Lower lobe of right lung (tissue), 2 donors: ENCODE measurements at regions not wholly inside any gene's neighbourhood (a gene's known extent, or its start where the extent isn't known, plus 50 kb on each side); places are given as distances from the start of the nearest gene placed in this dataset.
A peak's percentile ranks its signal among the peaks of the same experiment; 100 is the strongest.
"Not testable (repeated sequence)": the region's sequence is repeated elsewhere in the genome, so short reads cannot be mapped to it uniquely, and the experiment has no call there.

Source experiments
- ATAC-seq, 2 donors: fragments of 200-7000 bp; cut with Tn5 transposase; one replicate each; pipeline ENCODE4 v1.9.1; 2020 to 2022; ENCODE audit warnings: mild to moderate bottlenecking in 2 of 2, moderate library complexity in 2 of 2
- DNase-seq: peaks from one replicate; pipeline ENCODE4 v3.0.0-alpha.2; 2020
- H3K27ac ChIP-seq: fragments of 200-600 bp; one replicate; pipeline ENCODE4 v1.8.0; 2022
- H3K27me3 ChIP-seq: fragments of 200-600 bp; one replicate; pipeline ENCODE4 v1.8.0; 2022; ENCODE audit warnings: low read depth
- H3K36me3 ChIP-seq: fragments of 200-600 bp; one replicate; pipeline ENCODE4 v1.8.0; 2022; ENCODE audit warnings: mild to moderate bottlenecking
- H3K4me1 ChIP-seq: fragments of 200-600 bp; one replicate; pipeline ENCODE4 v1.8.0; 2022
- H3K4me3 ChIP-seq: fragments of 200-600 bp; one replicate; pipeline ENCODE4 v1.8.0; 2022; ENCODE audit warnings: mild to moderate bottlenecking
- H3K9me3 ChIP-seq: fragments of 200-600 bp; one replicate; pipeline ENCODE4 v1.8.0; 2022
- intact Hi-C: fragments of 100-400 bp; cut with DNase I; formaldehyde crosslinking; loops from one replicate; pipeline ENCODE4 v1.11.0; 2022
- donor health status: DM: no; HTN: yes; CAD: no; lungs with severe emphysema.

DNA sequence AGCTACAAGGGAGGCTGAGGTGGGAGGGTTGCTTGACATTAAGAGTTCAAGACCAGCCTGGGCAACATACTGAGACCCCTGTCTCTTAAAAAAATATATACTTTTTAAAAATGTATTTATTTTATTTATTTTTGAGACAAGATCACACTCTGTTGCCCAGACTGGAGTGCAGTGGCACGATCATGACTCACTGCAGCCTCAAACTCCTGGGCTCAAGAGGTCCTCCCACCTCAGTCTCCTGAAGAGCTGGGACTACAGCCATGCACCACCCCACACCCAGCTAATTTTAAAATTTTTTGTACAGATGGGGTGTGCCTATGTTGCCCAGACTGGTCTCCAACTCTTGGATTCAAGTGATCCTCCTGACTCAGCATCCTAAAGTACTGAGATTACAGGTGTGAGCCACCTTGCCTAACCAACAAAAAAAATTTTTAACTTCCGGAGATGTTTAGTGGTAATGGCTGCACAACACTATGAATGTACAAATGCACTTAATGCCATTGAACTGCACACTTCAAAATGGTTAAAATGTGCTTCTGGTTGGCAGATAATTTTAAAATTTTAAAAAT lies 288.5 kb downstream of the GOLGA6L6 start:
- DNase-seq, H3K27ac ChIP-seq, H3K27me3 ChIP-seq, ATAC-seq, H3K4me3 ChIP-seq, H3K9me3 ChIP-seq, H3K4me1 ChIP-seq, intact Hi-C loops, H3K36me3 ChIP-seq: not testable (repeated sequence)

DNA sequence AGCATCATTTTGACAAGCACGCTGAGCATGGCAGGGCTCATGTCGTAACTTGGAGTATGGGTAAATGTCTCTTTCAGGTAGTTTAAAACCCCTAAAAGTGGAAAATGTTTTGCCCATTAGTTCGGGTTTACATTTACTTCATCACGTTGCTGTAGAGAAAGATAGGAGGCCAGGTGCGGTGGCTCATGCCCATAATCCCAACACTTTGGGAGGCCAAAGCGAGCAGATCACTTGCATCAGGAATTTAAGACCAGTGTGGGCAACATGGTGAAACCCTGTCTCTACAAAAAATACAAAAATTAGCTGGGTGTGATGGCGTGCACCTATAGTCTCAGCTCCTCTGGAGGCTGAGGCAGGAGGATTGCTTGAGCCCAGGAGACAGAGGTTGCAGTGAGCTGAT lies 289.6 kb downstream of the GOLGA6L6 start:
- ATAC-seq, H3K4me3 ChIP-seq, H3K36me3 ChIP-seq, intact Hi-C loops, DNase-seq, H3K9me3 ChIP-seq, H3K27me3 ChIP-seq, H3K27ac ChIP-seq, H3K4me1 ChIP-seq: not testable (repeated sequence)

DNA sequence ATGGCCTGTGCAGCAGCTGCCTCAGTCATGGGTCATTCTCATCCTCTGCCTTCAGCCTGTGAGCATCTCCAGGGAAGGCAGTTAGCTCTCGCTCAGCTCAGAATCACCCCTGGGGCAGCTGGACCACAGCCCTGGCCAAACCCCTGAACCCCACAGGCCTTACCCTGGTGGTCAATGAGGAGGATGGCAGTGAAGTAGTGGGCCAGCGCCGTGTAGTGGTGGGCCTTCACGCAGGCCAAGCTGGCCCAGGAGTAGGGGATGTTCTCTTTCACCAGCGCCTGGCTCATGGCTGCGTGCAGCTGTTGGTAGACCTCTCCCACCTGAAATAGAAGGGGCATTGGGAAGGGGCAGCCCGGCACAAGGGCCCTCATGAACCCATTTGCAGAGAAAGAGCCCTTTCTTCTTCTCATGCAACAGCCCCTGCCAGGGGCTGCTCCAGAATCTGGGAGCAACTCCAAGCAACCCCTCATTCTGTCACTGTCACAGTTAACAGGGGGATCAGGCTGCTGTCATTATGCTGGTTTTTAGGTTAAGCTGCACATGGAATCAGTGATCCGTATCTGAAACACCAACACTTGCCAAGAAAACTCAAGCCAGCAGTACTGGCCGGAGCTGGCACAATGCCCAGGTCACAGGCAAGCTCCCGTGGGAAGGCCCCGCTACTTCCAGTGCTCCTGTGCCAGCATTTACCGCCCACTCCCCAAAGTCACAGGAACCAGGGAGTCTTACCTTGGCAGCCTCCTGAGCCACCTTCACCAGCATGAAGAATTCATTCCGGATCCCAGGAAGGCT lies 290.2 kb downstream of the GOLGA6L6 start:
- H3K27ac ChIP-seq, H3K9me3 ChIP-seq, H3K36me3 ChIP-seq, intact Hi-C loops, H3K27me3 ChIP-seq, DNase-seq, H3K4me1 ChIP-seq, H3K4me3 ChIP-seq: not testable (repeated sequence)
- ATAC-seq = peak in 1 of 2 donors; percentile 14

DNA sequence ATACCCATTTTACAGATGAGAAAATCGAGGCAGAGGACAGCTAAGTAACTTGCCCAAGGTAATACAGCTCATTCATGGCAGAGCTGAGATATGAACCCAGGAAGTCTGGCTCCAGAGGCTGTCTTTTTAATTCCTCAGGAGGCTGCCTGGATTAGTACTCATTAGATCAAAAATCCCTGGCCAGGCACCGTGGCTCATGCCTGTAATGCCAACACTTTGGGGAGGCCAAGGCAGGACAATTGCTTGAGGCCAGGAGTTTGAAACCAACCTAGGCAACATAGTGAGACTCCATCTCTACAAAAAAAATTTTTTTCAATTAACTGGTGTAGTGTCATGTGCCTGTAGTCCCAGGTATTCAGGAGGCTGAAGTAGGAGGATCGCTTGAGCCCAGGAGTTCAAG lies 291.4 kb downstream of the GOLGA6L6 start:
- DNase-seq, intact Hi-C loops, H3K9me3 ChIP-seq: not testable (repeated sequence)

DNA sequence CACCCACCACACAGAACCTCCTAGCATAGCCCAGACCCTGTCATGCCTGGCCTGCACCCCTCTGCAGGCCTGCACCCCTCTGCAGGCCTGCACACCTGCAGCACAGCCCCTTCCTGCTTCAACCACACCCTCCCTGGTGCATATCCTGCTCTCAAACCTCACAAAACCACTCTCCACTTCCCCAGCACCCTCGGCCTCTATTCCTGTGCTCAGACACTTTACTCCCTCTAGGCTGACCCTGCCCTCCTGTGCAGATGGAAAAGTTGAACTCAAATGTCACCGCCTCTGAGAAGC lies 292.0 kb downstream of the GOLGA6L6 start:
- peak in 1 of 2 donors; percentile 6 for ATAC-seq
- intact Hi-C loops = not testable (repeated sequence)

More for the DNA sequence above, 291.4 kb downstream of the GOLGA6L6 start:
- not testable (repeated sequence) for H3K27me3 ChIP-seq, H3K4me3 ChIP-seq, H3K27ac ChIP-seq, ATAC-seq, H3K36me3 ChIP-seq, H3K4me1 ChIP-seq

DNA sequence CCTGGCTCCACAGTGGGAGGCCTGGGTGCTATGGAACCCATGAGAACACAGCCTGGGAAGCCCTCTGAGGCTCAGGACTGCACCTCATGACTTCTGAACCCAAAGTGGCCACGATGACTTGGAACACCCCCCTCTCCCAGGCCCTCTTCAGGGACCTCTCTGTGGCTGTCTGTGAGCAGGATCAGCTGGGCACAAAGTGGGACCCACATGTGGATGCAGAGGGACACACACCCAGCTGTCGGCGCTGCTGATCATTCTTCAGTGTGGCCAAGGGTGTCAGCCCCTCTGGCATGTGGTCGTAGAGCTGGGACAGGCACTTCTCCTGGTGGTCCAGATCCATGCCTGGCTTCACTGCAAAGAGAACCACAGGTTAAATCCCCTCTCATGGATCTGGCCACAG lies 293.2 kb downstream of the GOLGA6L6 start:
- intact Hi-C loops, ATAC-seq, H3K9me3 ChIP-seq, H3K27me3 ChIP-seq, H3K4me3 ChIP-seq, H3K27ac ChIP-seq, DNase-seq, H3K36me3 ChIP-seq, H3K4me1 ChIP-seq: not testable (repeated sequence)

More for the DNA sequence above, 292.0 kb downstream of the GOLGA6L6 start:
- not testable (repeated sequence) for DNase-seq, H3K27me3 ChIP-seq, H3K9me3 ChIP-seq, H3K27ac ChIP-seq, H3K4me1 ChIP-seq, H3K36me3 ChIP-seq, H3K4me3 ChIP-seq

DNA sequence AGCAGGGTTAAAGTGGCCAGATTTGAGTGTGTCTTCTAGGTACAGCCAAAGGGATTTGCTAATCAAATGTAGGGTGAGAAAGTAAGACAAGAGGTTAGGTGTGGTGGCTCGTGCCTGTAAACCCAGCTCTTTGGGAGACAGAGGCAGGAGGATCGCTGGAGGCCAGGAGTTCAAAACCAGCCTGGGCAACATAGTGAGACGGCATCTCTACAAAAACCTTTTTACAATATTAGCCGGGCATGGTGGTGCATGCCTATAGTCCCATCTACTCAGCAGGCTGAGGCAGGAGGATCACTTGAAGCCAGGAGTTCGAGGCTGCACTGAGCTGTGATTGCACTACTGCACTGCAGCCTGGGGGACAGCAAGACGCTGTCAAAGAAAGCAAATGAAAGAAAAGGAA lies 294.5 kb downstream of the GOLGA6L6 start:
- H3K4me3 ChIP-seq, H3K36me3 ChIP-seq, ATAC-seq, H3K27ac ChIP-seq, H3K27me3 ChIP-seq, intact Hi-C loops, DNase-seq, H3K9me3 ChIP-seq, H3K4me1 ChIP-seq: not testable (repeated sequence)

DNA sequence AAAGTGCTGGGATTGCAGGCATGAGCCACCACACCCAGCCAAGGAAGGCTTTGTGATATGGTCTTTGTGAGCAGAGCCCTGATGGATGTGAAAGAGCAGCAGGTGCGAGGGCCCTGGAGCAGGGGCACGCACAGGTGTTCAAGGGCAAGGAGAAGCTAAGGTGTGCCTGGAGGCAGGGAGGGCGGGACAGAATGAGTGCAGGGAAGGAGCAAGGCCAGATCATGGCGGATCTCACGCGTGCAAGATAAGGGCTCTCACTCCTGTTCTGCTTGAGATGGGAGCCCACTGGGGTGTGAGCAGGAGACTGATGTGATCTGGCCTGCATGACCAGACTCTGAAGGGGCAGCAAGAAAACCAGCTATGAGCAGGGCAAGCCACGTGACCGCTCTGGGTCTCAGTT lies 295.0 kb downstream of the GOLGA6L6 start:
- H3K27me3 ChIP-seq, intact Hi-C loops, H3K9me3 ChIP-seq, H3K4me3 ChIP-seq, DNase-seq, H3K36me3 ChIP-seq, H3K4me1 ChIP-seq, H3K27ac ChIP-seq, ATAC-seq: not testable (repeated sequence)

DNA sequence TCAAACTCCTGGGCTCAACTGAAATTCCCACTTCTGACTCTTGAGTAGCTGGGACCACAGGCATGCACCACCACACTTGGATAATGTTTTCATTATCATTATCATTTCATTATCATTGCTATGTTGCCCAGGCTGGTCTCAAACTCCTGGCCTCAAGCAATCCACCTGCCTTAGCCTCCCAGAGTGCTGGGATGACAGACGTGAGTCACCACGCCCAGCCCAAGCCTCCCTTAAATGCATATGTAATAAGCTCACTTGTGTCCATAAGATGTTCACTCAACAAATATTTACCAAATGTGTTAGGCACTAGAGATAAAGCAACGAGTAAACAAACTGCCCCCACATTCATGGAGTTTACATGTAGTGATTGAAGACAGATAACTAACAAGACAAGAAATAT lies 295.7 kb downstream of the GOLGA6L6 start:
- DNase-seq, ATAC-seq, H3K36me3 ChIP-seq, intact Hi-C loops, H3K27ac ChIP-seq, H3K9me3 ChIP-seq, H3K4me1 ChIP-seq, H3K4me3 ChIP-seq, H3K27me3 ChIP-seq: not testable (repeated sequence)

DNA sequence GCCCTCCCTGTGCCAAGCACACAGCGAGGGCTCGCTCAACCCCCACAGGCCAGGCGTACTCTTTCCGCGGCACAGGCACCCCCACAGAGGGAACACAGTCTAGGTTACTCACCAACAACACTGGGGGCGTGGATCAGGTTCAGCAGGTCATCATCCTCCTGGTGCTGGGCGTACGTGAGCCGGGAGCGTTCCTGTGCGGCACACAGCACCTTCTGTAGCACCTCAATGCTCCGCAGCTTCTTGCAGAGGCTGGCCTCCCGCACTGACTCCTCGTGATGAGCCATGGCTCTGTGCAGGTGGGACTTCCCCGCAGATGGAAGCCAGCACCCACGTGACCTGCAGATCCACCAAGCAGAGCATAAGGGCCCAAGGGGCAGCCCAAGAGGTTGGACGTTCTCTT lies 296.8 kb downstream of the GOLGA6L6 start:
- H3K4me1 ChIP-seq, H3K27me3 ChIP-seq, H3K4me3 ChIP-seq, DNase-seq, H3K9me3 ChIP-seq, H3K36me3 ChIP-seq, intact Hi-C loops, H3K27ac ChIP-seq: not testable (repeated sequence)
- peak in 1 of 2 donors; percentile 5 for ATAC-seq

DNA sequence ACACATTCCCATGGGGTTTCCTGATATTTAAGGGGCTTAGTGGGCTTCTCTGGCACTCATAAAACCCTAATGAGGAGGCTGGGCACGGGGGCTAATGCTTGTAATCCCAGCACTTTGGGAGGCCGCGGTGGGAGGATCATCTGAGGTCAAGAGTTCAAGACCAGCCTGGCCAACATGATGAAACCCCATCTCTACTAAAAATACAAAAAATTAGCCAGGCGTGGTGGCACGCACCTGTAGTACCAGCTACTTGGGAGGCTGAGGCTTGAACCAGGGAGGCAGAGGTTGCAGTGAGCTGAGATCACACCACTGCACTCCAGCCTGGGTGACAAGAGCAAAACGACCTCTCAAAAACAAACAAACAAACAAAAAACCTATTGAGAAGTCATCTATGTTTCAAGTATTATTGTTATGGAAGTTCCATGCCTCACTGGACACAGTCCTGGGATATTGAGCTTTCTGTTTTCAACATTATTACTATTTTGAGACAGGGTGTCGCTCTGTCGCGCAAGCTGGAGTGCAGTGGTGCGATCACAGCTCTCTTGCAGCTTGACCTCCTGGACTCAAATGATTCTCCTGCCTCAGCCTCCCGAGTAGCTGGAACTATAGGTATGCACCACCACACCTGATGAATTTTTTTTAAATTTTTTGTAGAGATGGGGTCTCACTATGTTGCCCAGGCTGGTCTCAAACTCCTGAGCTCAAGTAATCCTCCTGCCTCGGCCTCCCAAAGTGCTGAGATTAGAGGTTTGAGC lies 297.9 kb downstream of the GOLGA6L6 start:
- H3K4me1 ChIP-seq, H3K36me3 ChIP-seq, H3K4me3 ChIP-seq, H3K9me3 ChIP-seq, H3K27me3 ChIP-seq, ATAC-seq, DNase-seq, H3K27ac ChIP-seq, intact Hi-C loops: not testable (repeated sequence)

DNA sequence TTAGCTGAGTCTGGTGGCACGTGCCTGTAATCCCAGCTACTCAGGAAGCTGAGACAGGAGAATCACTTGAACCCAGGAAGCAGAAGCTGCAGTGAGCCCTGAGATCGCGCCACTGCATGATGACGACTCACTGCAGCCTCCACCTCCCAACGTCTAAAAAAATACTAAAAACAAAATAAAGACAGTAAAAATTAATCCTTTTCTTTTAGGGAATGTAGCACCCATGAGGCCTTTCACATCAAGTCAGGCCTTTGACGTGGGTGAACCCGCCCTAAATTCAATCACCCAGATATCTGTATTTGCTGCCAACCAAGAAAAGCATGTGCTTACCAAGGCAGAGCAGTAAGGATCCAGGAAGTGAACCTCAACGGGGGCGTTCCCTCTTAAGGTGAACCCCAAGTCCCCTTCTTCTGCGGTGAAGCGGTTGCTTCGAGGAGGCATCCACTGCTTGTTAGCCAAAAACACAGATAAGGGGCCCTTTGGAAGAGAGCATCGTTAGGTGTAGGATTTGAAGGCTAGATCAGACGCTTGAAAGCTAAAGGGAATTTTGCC lies 301.2 kb downstream of the GOLGA6L6 start:
- H3K27me3 ChIP-seq, H3K27ac ChIP-seq, H3K9me3 ChIP-seq, H3K4me1 ChIP-seq, ATAC-seq, intact Hi-C loops, H3K36me3 ChIP-seq, H3K4me3 ChIP-seq, DNase-seq: not testable (repeated sequence)

DNA sequence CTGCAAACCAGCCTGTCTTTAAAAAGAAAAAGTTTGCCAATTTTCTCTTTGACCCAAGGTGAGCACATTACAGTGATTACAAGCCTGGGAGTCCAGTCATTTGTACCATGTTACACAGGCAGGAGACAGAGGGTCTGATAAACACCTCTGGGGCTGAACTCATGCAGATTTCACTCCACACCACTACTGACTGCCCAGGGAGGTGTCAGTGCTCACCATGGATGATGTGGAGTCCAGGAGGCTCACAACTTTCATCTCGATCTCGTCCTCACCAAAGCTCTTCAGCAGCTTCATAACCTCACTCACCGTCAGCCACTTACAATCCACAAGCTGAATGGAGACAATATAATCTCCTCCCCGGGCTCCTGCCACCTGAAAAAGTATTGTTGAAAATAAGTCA lies 302.4 kb downstream of the GOLGA6L6 start:
- ATAC-seq, H3K36me3 ChIP-seq: not testable (repeated sequence)

More for the DNA sequence above, 302.4 kb downstream of the GOLGA6L6 start:
- H3K9me3 ChIP-seq, H3K27ac ChIP-seq, H3K27me3 ChIP-seq, DNase-seq, intact Hi-C loops, H3K4me1 ChIP-seq, H3K4me3 ChIP-seq: not testable (repeated sequence)
